Thyroid gland (tissue), 4 donors: ENCODE measurements at regions not wholly inside any gene's neighbourhood (a gene's known extent, or its start where the extent isn't known, plus 50 kb on each side); places are given as distances from the start of the nearest gene placed in this dataset.

Experiments used
- POLR2A ChIP-seq, 2 donors: fragments of 450-650 bp; IDR thresholded peaks; one replicate each; pipeline ENCODE4 v1.6.1; 2017; ENCODE audit warnings: antibody characterized with exemption in 2 of 2, mild to moderate bottlenecking in 2 of 2, moderate library complexity in 1 of 2
- TF ChIP-seq, protein P1 (sequence below), 6 experiments: fragments of 200-600 bp in 3 of 6; fragments of 450-650 bp in 3 of 6; sonication (generic) in 3 of 6; IDR thresholded peaks; one replicate each; pipeline ENCODE4 v1.5.1; 2016 to 2019; ENCODE audit warnings: antibody characterized with exemption in 6 of 6, mild to moderate bottlenecking in 2 of 6, inconsistent platforms in 1 of 6, moderate library complexity in 1 of 6

DNA sequence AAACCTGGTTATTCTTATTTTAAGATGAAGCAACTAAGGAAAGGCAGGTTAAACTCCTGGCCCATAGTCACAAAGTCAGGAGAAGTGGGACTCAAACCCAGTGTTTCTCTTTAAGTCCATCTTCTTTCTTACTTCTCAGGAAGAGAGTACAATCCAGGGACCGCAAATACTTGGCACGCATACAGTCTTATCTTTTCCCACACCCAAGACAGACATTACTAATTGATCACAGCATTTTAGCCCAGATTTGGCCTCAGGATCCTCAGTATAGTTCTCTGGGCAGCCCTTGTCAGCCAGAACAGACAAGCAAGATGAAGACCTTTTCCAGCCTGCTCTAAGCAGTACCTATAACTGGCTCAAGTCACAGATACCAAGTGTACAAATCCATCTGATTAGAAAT is 125.5 kb upstream of the RAI14 start:
- TF ChIP-seq, protein P1, sequence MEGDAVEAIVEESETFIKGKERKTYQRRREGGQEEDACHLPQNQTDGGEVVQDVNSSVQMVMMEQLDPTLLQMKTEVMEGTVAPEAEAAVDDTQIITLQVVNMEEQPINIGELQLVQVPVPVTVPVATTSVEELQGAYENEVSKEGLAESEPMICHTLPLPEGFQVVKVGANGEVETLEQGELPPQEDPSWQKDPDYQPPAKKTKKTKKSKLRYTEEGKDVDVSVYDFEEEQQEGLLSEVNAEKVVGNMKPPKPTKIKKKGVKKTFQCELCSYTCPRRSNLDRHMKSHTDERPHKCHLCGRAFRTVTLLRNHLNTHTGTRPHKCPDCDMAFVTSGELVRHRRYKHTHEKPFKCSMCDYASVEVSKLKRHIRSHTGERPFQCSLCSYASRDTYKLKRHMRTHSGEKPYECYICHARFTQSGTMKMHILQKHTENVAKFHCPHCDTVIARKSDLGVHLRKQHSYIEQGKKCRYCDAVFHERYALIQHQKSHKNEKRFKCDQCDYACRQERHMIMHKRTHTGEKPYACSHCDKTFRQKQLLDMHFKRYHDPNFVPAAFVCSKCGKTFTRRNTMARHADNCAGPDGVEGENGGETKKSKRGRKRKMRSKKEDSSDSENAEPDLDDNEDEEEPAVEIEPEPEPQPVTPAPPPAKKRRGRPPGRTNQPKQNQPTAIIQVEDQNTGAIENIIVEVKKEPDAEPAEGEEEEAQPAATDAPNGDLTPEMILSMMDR (IDR thresholded peaks at IDR 0.05) = no peak
- no peak for TF ChIP-seq POLR2A (IDR thresholded peaks at IDR 0.05)
